CD4-positive, alpha-beta T cell treated with Interferon alpha-2 for 1 hour (primary cell): ENCODE measurements at regions not wholly inside any gene's neighbourhood (a gene's known extent, or its start where the extent isn't known, plus 50 kb on each side); places are given as distances from the start of the nearest gene placed in this dataset.

Source experiments
- DNase-seq, 2 donors: peaks; one replicate each; pipeline ENCODE4 v3.0.0-alpha.2; 2020 to 2022

- DNase-seq: no peak
These were observed 153.3 kb downstream of the CARTPT start for GRCh38 chr5:71872311-71872864.

GRCh38 chr5:71873191-71873591, 154.1 kb downstream of the CARTPT start:
- DNase-seq: no peak

GRCh38 chr5:71874521-71874920, 155.4 kb downstream of the CARTPT start:
- DNase-seq: no peak

DNA sequence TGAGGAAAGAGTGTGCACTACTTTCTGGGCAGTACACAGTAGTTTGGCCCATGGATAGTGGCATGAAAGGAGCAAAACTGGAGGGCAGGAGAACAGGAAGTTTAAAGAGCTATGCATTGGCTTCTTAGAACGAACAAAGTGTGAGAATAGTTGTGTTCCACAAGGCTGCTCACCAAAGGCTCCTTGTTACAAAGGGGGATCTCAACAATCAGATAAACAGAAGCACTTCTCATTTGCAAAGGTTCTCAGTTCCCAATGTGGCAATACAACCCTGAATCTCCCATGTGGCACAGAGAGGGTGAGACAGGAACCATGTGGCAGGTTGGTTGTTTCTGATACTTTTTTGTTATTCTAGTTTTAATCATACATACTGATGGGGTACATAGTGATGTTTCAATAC, 158.4 kb downstream of the CARTPT start:
- DNase-seq: no peak

- no peak for DNase-seq
These were observed 161.5 kb downstream of the CARTPT start for GRCh38 chr5:71880536-71880935.

DNA sequence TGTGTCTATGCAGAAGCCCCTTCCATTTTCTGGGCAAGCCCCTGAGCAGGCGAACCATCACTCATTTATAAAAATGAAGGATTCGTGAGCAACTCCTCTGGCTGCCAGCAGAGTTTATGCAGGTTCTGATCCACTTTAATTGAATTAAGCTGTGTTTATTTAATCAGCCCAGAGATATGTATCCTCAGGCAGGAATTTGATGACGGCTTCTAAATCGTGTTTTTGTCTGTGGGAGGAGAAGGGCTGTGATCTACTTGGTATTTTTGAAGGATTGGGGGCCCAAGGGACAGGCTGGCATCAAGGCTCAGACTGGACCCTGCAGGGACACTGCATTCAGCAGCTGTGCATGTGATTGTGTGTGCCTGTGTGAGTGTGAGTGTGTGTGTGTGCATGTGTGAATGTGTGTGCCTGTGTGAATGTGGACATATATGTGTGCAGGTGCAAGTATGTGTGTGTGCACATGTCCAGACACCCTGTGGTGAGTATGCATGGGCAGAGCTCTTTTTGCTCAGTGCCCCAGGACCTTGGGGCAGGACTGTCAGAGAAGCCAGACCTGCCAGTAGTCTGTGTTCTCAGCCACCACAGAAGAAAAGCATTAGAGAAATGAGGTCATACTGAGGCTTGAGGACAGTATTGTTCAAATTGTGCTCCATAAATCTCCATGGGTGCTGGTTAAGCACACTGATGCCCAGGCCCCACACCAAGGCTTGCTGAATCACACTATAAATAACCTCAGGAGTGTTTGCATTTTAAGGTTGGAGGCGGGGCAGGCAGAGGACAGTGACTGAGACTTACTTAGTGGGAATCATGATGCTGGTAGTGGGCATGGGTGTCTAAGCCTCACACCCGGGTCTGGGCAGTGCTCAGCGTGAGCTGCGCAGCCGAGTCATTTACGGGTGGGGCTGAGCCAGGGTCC, 164.0 kb downstream of the CARTPT start:
- DNase-seq: no peak

DNA sequence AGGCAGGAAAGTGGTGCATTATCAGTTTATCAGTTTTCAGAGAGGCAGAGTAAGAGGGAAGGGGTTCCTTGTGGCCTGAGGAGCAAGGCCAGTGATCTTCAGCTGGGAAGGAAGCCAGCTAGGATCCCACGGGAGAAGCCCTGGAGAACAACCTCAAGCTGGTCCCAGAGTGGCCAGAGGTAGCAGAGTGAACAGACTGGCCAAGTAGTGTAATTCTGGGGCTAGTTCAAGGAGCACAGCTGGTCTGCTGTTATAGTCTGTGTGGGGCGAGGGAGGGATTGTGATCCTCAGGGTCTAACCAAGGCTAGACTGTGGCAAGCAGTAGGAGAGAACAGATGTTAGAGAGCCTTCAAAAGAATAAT, 164.6 kb downstream of the CARTPT start:
- no peak for DNase-seq

DNA sequence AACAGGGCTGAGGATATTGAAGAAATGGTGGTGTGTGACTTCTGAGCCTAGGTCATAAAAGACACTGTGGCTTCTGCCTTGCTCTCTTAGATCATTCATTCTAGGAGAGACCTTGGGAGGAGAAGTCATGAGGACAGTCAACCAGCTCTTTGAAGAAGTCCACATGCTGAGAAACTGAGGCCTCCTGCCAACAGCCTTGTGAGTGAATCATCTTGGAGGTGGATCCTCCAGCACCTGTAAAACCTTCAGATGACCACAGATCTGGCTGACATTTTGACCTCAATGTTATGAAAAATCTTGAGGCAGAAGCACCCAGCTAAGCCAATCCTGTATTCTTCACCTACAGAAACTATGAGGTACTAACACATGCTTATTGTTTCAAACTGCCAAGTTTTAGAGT, 165.9 kb downstream of the CARTPT start:
- DNase-seq: no peak

- DNase-seq: no peak
These were observed 167.3 kb downstream of the CARTPT start for GRCh38 chr5:71886406-71886805.

DNA sequence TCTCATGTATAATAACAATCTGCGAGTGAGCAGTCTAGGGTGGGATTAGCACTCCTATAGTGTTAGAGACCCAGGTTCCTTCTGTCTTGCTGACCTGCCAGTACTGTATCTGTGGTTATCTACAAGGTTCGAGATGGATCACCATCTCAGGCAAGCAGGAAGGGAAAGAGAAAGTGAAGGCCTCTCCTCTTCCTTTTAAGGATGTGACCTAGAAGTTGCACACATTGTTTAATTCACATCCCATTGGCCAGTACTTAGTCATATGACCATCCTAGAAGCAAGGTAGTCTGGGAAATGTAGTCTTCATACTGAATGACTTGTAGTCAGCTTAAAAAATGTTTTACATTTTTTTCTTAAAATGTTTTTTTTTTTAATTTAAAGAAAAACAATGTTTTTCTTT, 168.6 kb downstream of the CARTPT start:
- peak in 1 of 2 donors; percentile 69 for DNase-seq

- DNase-seq: no peak
These were observed 172.3 kb downstream of the CARTPT start for GRCh38 chr5:71891406-71891805.

DNA sequence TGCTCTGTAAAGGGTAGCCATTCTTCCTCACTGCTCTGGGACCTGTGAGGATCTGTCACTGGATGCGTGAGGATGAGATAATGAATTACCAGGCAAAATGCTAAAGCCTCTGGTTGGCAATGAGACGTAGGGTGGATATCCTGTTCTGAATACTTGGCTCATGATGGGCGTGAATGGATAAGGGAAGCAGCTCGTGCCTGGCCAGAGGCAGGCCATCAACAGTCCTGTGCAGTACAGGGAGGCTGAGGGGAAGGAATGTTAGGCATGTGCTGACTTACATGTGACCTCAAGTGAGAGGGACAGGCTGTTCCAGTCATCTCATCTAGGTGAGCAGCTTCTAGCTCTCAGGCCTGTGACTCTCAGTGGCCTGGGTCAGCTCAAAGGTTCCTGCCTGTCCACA, 172.8 kb downstream of the CARTPT start:
- no peak for DNase-seq

DNA sequence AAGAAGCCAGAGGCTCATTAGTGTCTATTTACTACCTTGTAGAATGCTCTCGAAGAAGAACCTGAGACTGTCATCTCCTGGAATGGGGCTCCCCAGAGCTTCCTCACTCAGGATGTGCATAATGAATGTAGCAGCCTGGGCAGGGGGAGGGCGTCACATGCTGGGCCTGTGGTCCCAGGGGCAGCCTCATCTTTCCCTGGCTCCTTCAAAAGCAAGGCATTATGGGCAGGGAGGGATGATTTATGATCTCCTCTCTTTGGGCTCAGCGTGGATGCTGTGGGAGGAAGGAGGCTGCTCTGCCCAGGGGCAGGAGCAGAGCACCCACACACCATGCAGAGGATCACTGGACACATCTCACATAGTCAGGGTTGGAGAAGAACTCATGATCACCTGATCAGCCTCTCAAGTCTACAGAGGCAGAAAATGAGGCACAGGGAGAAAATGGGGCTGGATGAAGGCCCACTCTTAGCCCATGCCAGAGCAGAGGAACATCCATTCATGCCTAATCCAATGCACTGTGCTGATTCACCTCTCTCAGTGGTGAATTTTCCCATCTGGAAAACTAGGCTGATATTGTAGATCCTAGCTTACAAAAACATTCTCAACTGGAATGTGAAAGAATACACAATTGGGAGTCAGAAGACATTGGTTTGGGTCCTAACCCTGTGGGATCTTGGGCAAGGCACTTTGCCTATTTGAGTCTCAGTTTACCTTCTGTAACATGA, 173.7 kb downstream of the CARTPT start:
- no peak for DNase-seq

DNA sequence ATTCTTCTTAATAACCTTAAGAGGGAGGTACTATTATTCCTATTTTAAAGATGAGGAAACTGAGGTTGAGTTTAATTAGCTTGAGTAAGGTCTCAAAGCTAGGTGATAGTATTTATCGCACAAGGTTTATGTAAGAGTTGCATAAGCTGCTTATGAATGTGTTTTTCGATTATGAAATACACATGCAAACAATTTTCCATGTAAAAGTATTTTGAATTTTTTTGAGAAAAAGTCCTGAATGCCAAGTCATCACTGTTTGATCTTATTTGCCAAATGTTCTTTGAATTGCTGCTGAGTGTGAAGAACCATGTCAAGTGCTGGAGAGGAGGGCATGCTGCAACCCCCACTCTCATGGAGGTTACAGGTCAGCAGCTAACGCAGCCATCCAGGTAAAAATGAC, 174.4 kb downstream of the CARTPT start:
- no peak for DNase-seq

DNA sequence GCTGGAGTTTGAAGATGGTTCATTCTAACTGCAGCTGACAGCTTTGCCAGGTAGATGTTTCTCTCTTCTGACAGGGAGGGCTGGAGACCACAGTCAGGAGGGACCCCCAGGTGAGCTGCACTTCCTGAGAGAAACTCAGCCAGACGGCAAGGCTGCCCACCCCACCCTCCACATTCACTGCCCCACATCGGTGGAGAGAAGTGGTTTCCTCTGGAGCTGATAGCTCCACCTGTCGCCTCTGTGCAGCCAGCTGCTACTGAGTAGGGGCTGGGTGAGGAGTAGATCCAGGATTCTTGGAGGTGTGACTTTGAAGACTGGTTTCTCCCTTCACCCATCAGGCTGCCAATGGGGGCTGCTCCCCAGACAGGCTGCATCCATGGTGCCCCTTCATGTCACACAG, 175.0 kb downstream of the CARTPT start:
- no peak for DNase-seq

DNA sequence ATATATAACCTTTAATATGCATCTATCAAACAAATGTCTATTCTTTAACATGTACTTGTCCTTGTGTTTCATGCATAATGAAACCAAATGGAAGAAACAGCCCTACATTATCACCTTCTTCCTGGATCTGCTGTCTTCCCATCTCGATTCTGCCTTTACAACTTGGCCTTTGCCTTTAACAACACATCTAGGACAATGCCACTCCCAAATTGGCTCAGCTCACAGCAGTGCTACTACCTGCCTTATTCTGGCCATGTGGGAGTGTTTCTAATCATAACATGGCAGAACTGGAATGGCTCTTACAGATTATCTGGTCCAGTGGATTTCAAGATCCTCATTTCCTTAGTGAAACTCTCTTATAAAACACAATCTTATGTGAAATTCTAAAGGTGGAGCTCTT, 176.5 kb downstream of the CARTPT start:
- no peak for DNase-seq

- no peak for DNase-seq
These were observed 180.8 kb downstream of the CARTPT start for GRCh38 chr5:71899865-71900342.

DNA sequence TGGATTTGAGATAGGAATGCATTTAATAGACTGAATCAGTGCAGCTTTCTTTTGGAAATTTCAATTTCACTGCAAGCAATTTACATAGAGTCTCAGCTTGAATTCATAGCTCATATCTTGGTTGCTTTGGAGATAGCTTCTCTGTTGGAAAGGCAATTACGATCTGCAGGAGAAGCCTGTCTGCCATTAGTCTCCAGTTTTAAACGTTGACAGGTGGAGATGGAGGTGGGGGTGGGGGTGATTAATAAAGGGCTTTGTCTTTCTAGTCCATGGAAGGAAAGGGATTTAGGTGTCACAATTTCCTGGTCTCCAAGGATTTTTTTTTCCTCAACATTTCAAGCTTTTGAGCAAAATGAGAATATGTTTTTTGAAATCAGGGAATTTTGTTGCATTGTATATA, 184.7 kb downstream of the CARTPT start:
- DNase-seq: no peak

DNA sequence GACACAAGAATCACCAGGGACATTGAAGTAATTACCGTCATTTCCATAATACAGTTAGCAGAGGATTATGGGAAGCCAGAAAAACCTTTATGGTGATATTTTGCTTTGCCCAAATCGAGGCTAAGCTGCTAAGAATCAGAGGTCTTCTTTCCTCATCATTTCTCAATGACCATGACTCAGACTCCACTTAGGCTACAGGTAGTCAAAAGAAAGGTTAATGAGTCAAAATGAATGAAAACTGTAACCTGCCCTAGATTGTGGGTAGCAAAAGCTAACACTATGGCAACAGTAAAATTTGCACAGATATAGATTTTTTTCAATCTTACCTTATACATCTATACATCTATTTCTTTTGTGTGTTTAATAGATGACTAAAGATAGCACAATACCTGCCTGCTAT, 185.8 kb downstream of the CARTPT start:
- DNase-seq: no peak

GRCh38 chr5:71905834-71906711, 187.0 kb downstream of the CARTPT start:
- no peak for DNase-seq

GRCh38 chr5:71907001-71907588, 188.0 kb downstream of the CARTPT start:
- no peak for DNase-seq

DNA sequence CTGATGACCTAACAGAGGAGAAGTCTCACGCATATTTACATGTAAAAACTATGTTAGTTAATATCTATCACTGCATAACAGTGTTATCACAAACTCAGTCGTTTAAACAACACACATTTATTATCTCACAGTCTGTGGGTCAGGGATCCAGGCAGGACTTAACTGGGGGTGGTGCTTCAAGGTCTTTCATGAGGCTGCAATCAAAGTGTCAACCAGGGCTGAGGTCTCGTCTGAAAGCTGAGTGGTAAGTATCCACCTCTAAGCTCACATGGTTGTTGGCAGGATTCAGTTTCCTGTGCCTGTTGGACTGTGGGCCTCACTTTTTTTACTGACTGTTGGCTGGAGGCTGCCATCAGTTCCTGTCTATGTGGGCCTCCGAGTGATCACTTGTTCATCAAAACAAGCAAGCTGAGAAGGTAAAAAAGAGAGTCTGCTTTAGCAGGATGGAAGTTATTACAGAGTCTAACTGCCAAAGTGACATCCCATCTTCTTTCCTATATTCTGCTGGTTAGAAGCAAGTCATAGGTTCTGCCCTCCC, 188.6 kb downstream of the CARTPT start:
- DNase-seq: no peak
